ENCODE measurements at regions not wholly inside any gene's neighbourhood (a gene's known extent, or its start where the extent isn't known, plus 50 kb on each side); places are given as distances from the start of the nearest gene placed in this dataset.
A peak's percentile ranks its signal among the peaks of the same experiment; 100 is the strongest.

- peaks cover 46% of the 10 kb centered on the region for H3K4me1 Mint-ChIP-seq
- DNase-seq (no peak), ATAC-seq (no peak)
- H3K27me3 Mint-ChIP-seq: no peaks in the 10 kb centered on the region
- no peak overlapping the region for H3K4me3 Mint-ChIP-seq
- H3K9me3 Mint-ChIP-seq: no peaks in the 10 kb centered on the region
- H3K27ac Mint-ChIP-seq: peak overlapping the region; percentile 8 to 74
Observed at GRCh38 chr14:76974365-76974764, 54.1 kb downstream of the IRF2BPL start.

- Mint-ChIP-seq H3K27me3 (no peaks in the 10 kb centered on the region), H3K4me1 (peaks cover 35% of the 10 kb centered on the region), H3K27ac (no peak overlapping the region), H3K9me3 (no peaks in the 10 kb centered on the region), H3K4me3 (no peak overlapping the region)
- ATAC-seq (no peak), DNase-seq (no peak)
Observed at GRCh38 chr14:76971549-76971948, 57.0 kb downstream of the IRF2BPL start.

- no peaks in the 10 kb centered on the region for H3K27me3 Mint-ChIP-seq
- no peak overlapping the region for H3K4me3 Mint-ChIP-seq
- ATAC-seq: no peak
- no peak overlapping the region for H3K27ac Mint-ChIP-seq
- no peaks in the 10 kb centered on the region for H3K9me3 Mint-ChIP-seq
- peaks cover 42% of the 10 kb centered on the region for H3K4me1 Mint-ChIP-seq
- no peak for DNase-seq
Observed at GRCh38 chr14:76968621-76969063, 59.9 kb downstream of the IRF2BPL start.

GRCh38 chr14:76967788-76968187 is 60.7 kb downstream of the IRF2BPL start:
- H3K9me3 Mint-ChIP-seq: no peaks in the 10 kb centered on the region
- DNase-seq (no peak), ATAC-seq (no peak)
- peaks cover 50% of the 10 kb centered on the region for H3K4me1 Mint-ChIP-seq
- H3K4me3 Mint-ChIP-seq: no peak overlapping the region
- no peak overlapping the region for H3K27ac Mint-ChIP-seq
- no peaks in the 10 kb centered on the region for H3K27me3 Mint-ChIP-seq

GRCh38 chr14:76965232-76965631 is 63.3 kb downstream of the IRF2BPL start:
- DNase-seq: no peak
- Mint-ChIP-seq H3K27ac (peak overlapping the region; percentile 96 to 97), H3K4me1 (peaks cover 76% of the 10 kb centered on the region), H3K4me3 (peak overlapping the region; percentile 79 to 88), H3K27me3 (no peaks in the 10 kb centered on the region), H3K9me3 (no peaks in the 10 kb centered on the region)
- ATAC-seq: no peak

- Mint-ChIP-seq H3K27me3 (no peaks in the 10 kb centered on the region), H3K4me1 (peaks cover 81% of the 10 kb centered on the region), H3K27ac (peak overlapping the region; percentile 35 to 97), H3K9me3 (no peaks in the 10 kb centered on the region), H3K4me3 (peak overlapping the region; percentile 32 to 55)
- DNase-seq: peak; percentile 68 to 80
- peak; percentile 75 for ATAC-seq
Observed at GRCh38 chr14:76964695-76965094, 63.8 kb downstream of the IRF2BPL start.

- H3K27me3 Mint-ChIP-seq: no peaks in the 10 kb centered on the region
- ATAC-seq: no peak
Observed at GRCh38 chr14:76963372-76963771, 65.1 kb downstream of the IRF2BPL start.

GRCh38 chr14:76962303-76962660 is 66.2 kb downstream of the IRF2BPL start:
- peak overlapping the region; percentile 84 to 90 for H3K4me3 Mint-ChIP-seq
- H3K4me1 Mint-ChIP-seq: peaks cover 100% of the 10 kb centered on the region
- H3K9me3 Mint-ChIP-seq: no peaks in the 10 kb centered on the region
- DNase-seq (no peak), ATAC-seq (peak; percentile 24)
- H3K27ac Mint-ChIP-seq: peak overlapping the region; percentile 29 to 98
- no peaks in the 10 kb centered on the region for H3K27me3 Mint-ChIP-seq

More at GRCh38 chr14:76963372-76963771, 65.1 kb downstream of the IRF2BPL start:
- peak overlapping the region in 1 of 2 donors; percentile 29 for H3K27ac Mint-ChIP-seq
- H3K9me3 Mint-ChIP-seq: no peaks in the 10 kb centered on the region
- H3K4me1 Mint-ChIP-seq: peaks cover 89% of the 10 kb centered on the region
- no peak for DNase-seq
- peak overlapping the region; percentile 14 to 28 for H3K4me3 Mint-ChIP-seq

- H3K4me3 Mint-ChIP-seq: peak overlapping the region; percentile 84 to 90
- ATAC-seq: peak; percentile 91
- H3K27ac Mint-ChIP-seq: peak overlapping the region; percentile 94 to 99
- peak; percentile 97 to 99 for DNase-seq
- H3K4me1 Mint-ChIP-seq: peaks cover 100% of the 10 kb centered on the region
- no peaks in the 10 kb centered on the region for H3K27me3 Mint-ChIP-seq
- H3K9me3 Mint-ChIP-seq: no peaks in the 10 kb centered on the region
Observed at GRCh38 chr14:76961631-76962302, 66.7 kb downstream of the IRF2BPL start.

- DNase-seq: peak in 1 of 2 donors; percentile 52
- H3K9me3 Mint-ChIP-seq: no peaks in the 10 kb centered on the region
- peak overlapping the region in 1 of 2 donors; percentile 52 for H3K27ac Mint-ChIP-seq
- ATAC-seq: no peak
- no peaks in the 10 kb centered on the region for H3K27me3 Mint-ChIP-seq
- H3K4me1 Mint-ChIP-seq: peaks cover 99% of the 10 kb centered on the region
- peak overlapping the region; percentile 47 to 56 for H3K4me3 Mint-ChIP-seq
Observed at GRCh38 chr14:76958980-76959710, 69.4 kb downstream of the IRF2BPL start.

- Mint-ChIP-seq H3K4me3 (no peak overlapping the region), H3K27me3 (no peaks in the 10 kb centered on the region), H3K9me3 (no peaks in the 10 kb centered on the region), H3K27ac (peak overlapping the region in 1 of 2 donors; percentile 52), H3K4me1 (peaks cover 99% of the 10 kb centered on the region)
- ATAC-seq (no peak), DNase-seq (no peak)
Observed at GRCh38 chr14:76958020-76958979, 70.2 kb downstream of the IRF2BPL start.

GRCh38 chr14:76957224-76957891 is 71.2 kb downstream of the IRF2BPL start:
- H3K27ac Mint-ChIP-seq: peak overlapping the region; percentile 83 to 88
- H3K27me3 Mint-ChIP-seq: no peaks in the 10 kb centered on the region
- H3K4me1 Mint-ChIP-seq: peaks cover 90% of the 10 kb centered on the region
- DNase-seq (no peak), ATAC-seq (no peak)
- peak overlapping the region; percentile 81 to 90 for H3K4me3 Mint-ChIP-seq
- no peaks in the 10 kb centered on the region for H3K9me3 Mint-ChIP-seq

- peak; percentile 77 for ATAC-seq
- peaks cover 83% of the 10 kb centered on the region for H3K4me1 Mint-ChIP-seq
- H3K27ac Mint-ChIP-seq: peak overlapping the region; percentile 95 to 97
Observed at GRCh38 chr14:76956316-76957090, 72.0 kb downstream of the IRF2BPL start.

GRCh38 chr14:76955575-76956315 is 72.8 kb downstream of the IRF2BPL start:
- Mint-ChIP-seq H3K4me1 (peaks cover 83% of the 10 kb centered on the region), H3K27me3 (no peaks in the 10 kb centered on the region), H3K9me3 (no peaks in the 10 kb centered on the region), H3K27ac (peak overlapping the region; percentile 92 to 97), H3K4me3 (peak overlapping the region; percentile 81 to 90)
- DNase-seq (peak; percentile 57 to 81), ATAC-seq (peak; percentile 79)

More at GRCh38 chr14:76956316-76957090, 72.0 kb downstream of the IRF2BPL start:
- Mint-ChIP-seq H3K9me3 (no peaks in the 10 kb centered on the region), H3K4me3 (peak overlapping the region; percentile 81 to 90), H3K27me3 (no peaks in the 10 kb centered on the region)
- DNase-seq: peak; percentile 81 to 92
